ENCODE measurements at regions not wholly inside any gene's neighbourhood (a gene's known extent, or its start where the extent isn't known, plus 50 kb on each side); places are given as distances from the start of the nearest gene placed in this dataset.

GRCh38 chr5:74504463-74504862 lies 136.1 kb downstream of the ENC1 start:
- TF ChIP-seq CREB1 (IDR thresholded peaks at IDR 0.05; ENCODE audit: low read depth) (no peak), EP300 (IDR thresholded peaks at IDR 0.05; ENCODE audit: borderline replicate concordance) (no peak), NFIC (IDR thresholded peaks at IDR 0.05) (no peak), EGR1 (IDR thresholded peaks at IDR 0.05) (no peak), REST (IDR thresholded peaks at IDR 0.05; ENCODE audit: low read depth) (no peak), ZBTB7A (IDR thresholded peaks at IDR 0.05; ENCODE audit: low read depth) (no peak), YY1 (IDR thresholded peaks at IDR 0.05; ENCODE audit: low read depth) (no peak), USF1 (IDR thresholded peaks at IDR 0.05) (no peak), TAF1 (IDR thresholded peaks at IDR 0.05; ENCODE audit: low read depth) (no peak)

GRCh38 chr5:74502479-74502950 lies 138.0 kb downstream of the ENC1 start:
- no peak for TF ChIP-seq CREB1 (IDR thresholded peaks at IDR 0.05; ENCODE audit: low read depth)
- TF ChIP-seq RAD21 (IDR thresholded peaks at IDR 0.05; ENCODE audit: low read depth), result no peak
- no peak for TF ChIP-seq REST (IDR thresholded peaks at IDR 0.05; ENCODE audit: low read depth)
- TF ChIP-seq YY1 (IDR thresholded peaks at IDR 0.05; ENCODE audit: low read depth), result no peak
- TF ChIP-seq ZBTB7A (IDR thresholded peaks at IDR 0.05; ENCODE audit: low read depth), result no peak

- TF ChIP-seq TCF12 (IDR thresholded peaks at IDR 0.05; ENCODE audit: low read depth) (no peak), RAD21 (IDR thresholded peaks at IDR 0.05; ENCODE audit: low read depth) (no peak), REST (IDR thresholded peaks at IDR 0.05; ENCODE audit: low read depth) (no peak), EGR1 (IDR thresholded peaks at IDR 0.05) (no peak), MAX (IDR thresholded peaks at IDR 0.05) (no peak), CREB1 (IDR thresholded peaks at IDR 0.05; ENCODE audit: low read depth) (no peak), USF1 (IDR thresholded peaks at IDR 0.05) (no peak), FOXM1 (IDR thresholded peaks at IDR 0.05; ENCODE audit: borderline replicate concordance, low read depth) (no peak), CEBPB (IDR thresholded peaks at IDR 0.05) (no peak), EP300 (IDR thresholded peaks at IDR 0.05; ENCODE audit: borderline replicate concordance) (no peak), ZBTB7A (IDR thresholded peaks at IDR 0.05; ENCODE audit: low read depth) (no peak), YY1 (IDR thresholded peaks at IDR 0.05; ENCODE audit: low read depth) (no peak), NFIC (IDR thresholded peaks at IDR 0.05) (no peak), TAF1 (IDR thresholded peaks at IDR 0.05; ENCODE audit: low read depth) (no peak)
These were observed 138.7 kb downstream of the ENC1 start for GRCh38 chr5:74501674-74502478.

- TF ChIP-seq ZBTB7A (IDR thresholded peaks at IDR 0.05; ENCODE audit: low read depth) (no peak), NFIC (IDR thresholded peaks at IDR 0.05) (no peak), RAD21 (IDR thresholded peaks at IDR 0.05; ENCODE audit: low read depth) (no peak), TEAD4 (IDR thresholded peaks at IDR 0.05) (no peak), USF1 (IDR thresholded peaks at IDR 0.05) (no peak), MAX (IDR thresholded peaks at IDR 0.05) (no peak), CEBPB (IDR thresholded peaks at IDR 0.05) (no peak), EP300 (IDR thresholded peaks at IDR 0.05; ENCODE audit: borderline replicate concordance) (no peak), REST (IDR thresholded peaks at IDR 0.05; ENCODE audit: low read depth) (no peak), EGR1 (IDR thresholded peaks at IDR 0.05) (no peak), YY1 (IDR thresholded peaks at IDR 0.05; ENCODE audit: low read depth) (no peak), CREB1 (IDR thresholded peaks at IDR 0.05; ENCODE audit: low read depth) (no peak), FOXM1 (IDR thresholded peaks at IDR 0.05; ENCODE audit: borderline replicate concordance, low read depth) (no peak), TAF1 (IDR thresholded peaks at IDR 0.05; ENCODE audit: low read depth) (no peak), TCF12 (IDR thresholded peaks at IDR 0.05; ENCODE audit: low read depth) (no peak)
These were observed 140.2 kb downstream of the ENC1 start for GRCh38 chr5:74500110-74500917.
